HepG2 (cell line): ENCODE measurements at regions not wholly inside any gene's neighbourhood (a gene's known extent, or its start where the extent isn't known, plus 50 kb on each side); places are given as distances from the start of the nearest gene placed in this dataset.

Source experiments
- AGO1 ChIP-seq: fragments of 200-400 bp; formaldehyde crosslinking; IDR thresholded peaks from 2 replicates; pipeline ENCODE4 v1.6.1; 2017; ENCODE audit warnings: mild to moderate bottlenecking, low read depth, low read length, moderate library complexity; ENCODE audit not compliant: poor library complexity, severe bottlenecking
- ATM ChIP-seq: fragments of 450-650 bp; IDR thresholded peaks from 2 replicates; pipeline ENCODE4 v1.7.1; 2017; ENCODE audit warnings: mild to moderate bottlenecking, borderline replicate concordance
- CHD2 ChIP-seq: IDR thresholded peaks from 2 replicates; pipeline ENCODE4 v1.6.1; 2011; ENCODE audit warnings: low read depth, low read length, improper control_type of control experiment
- DNMT3B ChIP-seq: conservative IDR thresholded peaks from 2 replicates; pipeline ENCODE4 v1.6.1; 2016; ENCODE audit warnings: missing biosample characterization, control low read depth
- HOXA3 ChIP-seq: sonication (generic); formaldehyde crosslinking; IDR thresholded peaks from 2 replicates; pipeline ENCODE4 v1.5.0; 2020; ENCODE audit warnings: missing genetic modification reagents
- JUNB ChIP-seq: sonication (generic); formaldehyde crosslinking; IDR thresholded peaks from 2 replicates; pipeline ENCODE4 v1.8.0; 2022; ENCODE audit warnings: missing genetic modification reagents, mild to moderate bottlenecking, borderline replicate concordance
- MAFG ChIP-seq: sonication (generic); formaldehyde crosslinking; IDR thresholded peaks from 2 replicates; pipeline ENCODE4 v1.5.1; 2020; ENCODE audit warnings: mild to moderate bottlenecking, missing genetic modification reagents
- MED13 ChIP-seq: sonication (generic); formaldehyde crosslinking; IDR thresholded peaks from 2 replicates; pipeline ENCODE4 v1.5.0; 2020; ENCODE audit warnings: missing genetic modification reagents
- NR2F6 ChIP-seq, 2 experiments: IDR thresholded peaks; 2 replicates each; pipeline ENCODE4 v1.6.1; 2016; ENCODE audit warnings: antibody characterized with exemption in 1 of 2, mild to moderate bottlenecking in 1 of 2
- PAF1 ChIP-seq: IDR thresholded peaks from 2 replicates; pipeline ENCODE4 v1.6.1; 2016; ENCODE audit warnings: missing genetic modification reagents, missing compliant biosample characterization
- RBAK ChIP-seq: sonication (generic); formaldehyde crosslinking; IDR thresholded peaks from 2 replicates; pipeline ENCODE4 v1.5.1; 2020; ENCODE audit warnings: mild to moderate bottlenecking, missing genetic modification reagents
- SAP130 ChIP-seq: IDR thresholded peaks from 2 replicates; pipeline ENCODE4 v1.6.1; 2016; ENCODE audit warnings: low read depth
- ZNF343 ChIP-seq: sonication (generic); formaldehyde crosslinking; IDR thresholded peaks from 2 replicates; pipeline ENCODE4 v1.4.0; 2020; ENCODE audit warnings: mild to moderate bottlenecking, missing genetic modification reagents
- ZNF883 ChIP-seq: sonication (generic); formaldehyde crosslinking; IDR thresholded peaks from 2 replicates; pipeline ENCODE4 v1.5.1; 2020; ENCODE audit warnings: mild to moderate bottlenecking, missing genetic modification reagents; ENCODE audit errors: not compliant biosample characterization
- TF ChIP-seq, protein P1 (sequence below): sonication (generic); formaldehyde crosslinking; IDR thresholded peaks from 2 replicates; pipeline ENCODE4 v1.5.0; 2020; ENCODE audit warnings: mild to moderate bottlenecking, missing genetic modification reagents
- TF ChIP-seq, protein P2 (sequence below): sonication (generic); formaldehyde crosslinking; IDR thresholded peaks from 2 replicates; pipeline ENCODE4 v1.5.0; 2020; ENCODE audit warnings: mild to moderate bottlenecking, missing genetic modification reagents
- TF ChIP-seq, protein P3 (sequence below): sonication (generic); formaldehyde crosslinking; IDR thresholded peaks from 2 replicates; pipeline ENCODE4 v1.4.0; 2020; ENCODE audit warnings: low read depth, missing genetic modification reagents
- TF ChIP-seq, protein P4 (sequence below): sonication (generic); formaldehyde crosslinking; IDR thresholded peaks from 2 replicates; pipeline ENCODE4 v1.4.0; 2020; ENCODE audit warnings: mild to moderate bottlenecking, missing genetic modification reagents

DNA sequence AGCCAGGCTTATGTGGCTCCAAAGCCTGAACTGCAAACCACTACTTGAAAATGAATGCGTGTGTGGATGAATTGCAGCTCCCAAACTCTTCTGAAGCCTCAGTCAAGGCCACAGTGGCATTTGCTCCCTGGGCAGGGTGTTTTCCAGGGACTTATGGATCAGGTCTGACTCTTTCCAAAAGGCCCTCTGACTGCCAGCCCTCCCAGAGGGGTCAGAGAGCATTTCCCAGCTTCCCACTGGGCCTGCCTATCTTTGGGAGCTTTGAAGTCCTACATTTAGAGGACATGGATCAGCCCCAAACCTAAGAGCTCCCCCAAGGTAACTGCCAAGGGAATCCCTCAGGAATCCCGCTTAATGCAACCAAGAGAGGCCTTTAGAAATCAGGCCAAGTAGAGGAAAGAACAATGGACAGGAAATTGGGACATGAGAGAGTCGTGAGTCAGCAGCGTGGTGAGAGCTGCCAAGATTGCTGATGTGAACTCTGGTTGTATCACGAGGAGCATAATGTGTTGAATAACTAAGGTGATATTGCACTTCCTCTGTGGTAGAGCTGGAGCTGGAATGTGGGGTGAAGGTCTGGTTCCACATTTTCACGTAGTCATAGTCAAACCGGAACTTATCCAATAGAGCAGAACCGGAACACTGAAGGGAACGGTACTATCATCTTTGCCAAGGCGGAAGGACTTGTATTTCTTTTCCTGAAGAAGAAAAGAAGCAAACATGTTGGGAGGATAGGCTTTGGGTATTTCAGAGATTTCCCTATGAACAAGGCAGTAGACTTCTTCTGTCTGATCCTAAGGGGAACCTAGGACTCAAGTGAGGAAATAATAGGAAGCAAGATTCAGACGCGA, 99.4 kb upstream of the JUN start (continued):
- TF ChIP-seq CHD2, result no peak
- peak; percentile 75 for TF ChIP-seq NR2F6 (IDR thresholded peaks at IDR 0.05)
- peak; percentile 50 for TF ChIP-seq NR2F6 (CRISPR knock-in tag; IDR thresholded peaks at IDR 0.05)
- no peak for TF ChIP-seq ATM
- no peak for TF ChIP-seq MED13 (CRISPR knock-in tag)
- 0 out of 2 replicates have a peak, but pooled peaks have one; percentile 31 for TF ChIP-seq MAFG
- TF ChIP-seq, protein P1, sequence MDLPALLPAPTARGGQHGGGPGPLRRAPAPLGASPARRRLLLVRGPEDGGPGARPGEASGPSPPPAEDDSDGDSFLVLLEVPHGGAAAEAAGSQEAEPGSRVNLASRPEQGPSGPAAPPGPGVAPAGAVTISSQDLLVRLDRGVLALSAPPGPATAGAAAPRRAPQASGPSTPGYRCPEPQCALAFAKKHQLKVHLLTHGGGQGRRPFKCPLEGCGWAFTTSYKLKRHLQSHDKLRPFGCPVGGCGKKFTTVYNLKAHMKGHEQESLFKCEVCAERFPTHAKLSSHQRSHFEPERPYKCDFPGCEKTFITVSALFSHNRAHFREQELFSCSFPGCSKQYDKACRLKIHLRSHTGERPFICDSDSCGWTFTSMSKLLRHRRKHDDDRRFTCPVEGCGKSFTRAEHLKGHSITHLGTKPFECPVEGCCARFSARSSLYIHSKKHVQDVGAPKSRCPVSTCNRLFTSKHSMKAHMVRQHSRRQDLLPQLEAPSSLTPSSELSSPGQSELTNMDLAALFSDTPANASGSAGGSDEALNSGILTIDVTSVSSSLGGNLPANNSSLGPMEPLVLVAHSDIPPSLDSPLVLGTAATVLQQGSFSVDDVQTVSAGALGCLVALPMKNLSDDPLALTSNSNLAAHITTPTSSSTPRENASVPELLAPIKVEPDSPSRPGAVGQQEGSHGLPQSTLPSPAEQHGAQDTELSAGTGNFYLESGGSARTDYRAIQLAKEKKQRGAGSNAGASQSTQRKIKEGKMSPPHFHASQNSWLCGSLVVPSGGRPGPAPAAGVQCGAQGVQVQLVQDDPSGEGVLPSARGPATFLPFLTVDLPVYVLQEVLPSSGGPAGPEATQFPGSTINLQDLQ, result 0 out of 2 replicates have a peak, but pooled peaks have one; percentile 44
- TF ChIP-seq, protein P2, sequence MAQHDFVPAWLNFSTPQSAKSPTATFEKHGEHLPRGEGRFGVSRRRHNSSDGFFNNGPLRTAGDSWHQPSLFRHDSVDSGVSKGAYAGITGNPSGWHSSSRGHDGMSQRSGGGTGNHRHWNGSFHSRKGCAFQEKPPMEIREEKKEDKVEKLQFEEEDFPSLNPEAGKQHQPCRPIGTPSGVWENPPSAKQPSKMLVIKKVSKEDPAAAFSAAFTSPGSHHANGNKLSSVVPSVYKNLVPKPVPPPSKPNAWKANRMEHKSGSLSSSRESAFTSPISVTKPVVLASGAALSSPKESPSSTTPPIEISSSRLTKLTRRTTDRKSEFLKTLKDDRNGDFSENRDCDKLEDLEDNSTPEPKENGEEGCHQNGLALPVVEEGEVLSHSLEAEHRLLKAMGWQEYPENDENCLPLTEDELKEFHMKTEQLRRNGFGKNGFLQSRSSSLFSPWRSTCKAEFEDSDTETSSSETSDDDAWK (CRISPR knock-in tag), result no peak
- no peak for TF ChIP-seq AGO1
- no peak for TF ChIP-seq ZNF883 (CRISPR knock-in tag)
- TF ChIP-seq HOXA3, result 0 out of 2 replicates have a peak, but pooled peaks have one; percentile 38
- no peak; the same call in 1 of the 2 replicates for TF ChIP-seq ZNF343 (CRISPR knock-in tag)
- TF ChIP-seq, protein P3, sequence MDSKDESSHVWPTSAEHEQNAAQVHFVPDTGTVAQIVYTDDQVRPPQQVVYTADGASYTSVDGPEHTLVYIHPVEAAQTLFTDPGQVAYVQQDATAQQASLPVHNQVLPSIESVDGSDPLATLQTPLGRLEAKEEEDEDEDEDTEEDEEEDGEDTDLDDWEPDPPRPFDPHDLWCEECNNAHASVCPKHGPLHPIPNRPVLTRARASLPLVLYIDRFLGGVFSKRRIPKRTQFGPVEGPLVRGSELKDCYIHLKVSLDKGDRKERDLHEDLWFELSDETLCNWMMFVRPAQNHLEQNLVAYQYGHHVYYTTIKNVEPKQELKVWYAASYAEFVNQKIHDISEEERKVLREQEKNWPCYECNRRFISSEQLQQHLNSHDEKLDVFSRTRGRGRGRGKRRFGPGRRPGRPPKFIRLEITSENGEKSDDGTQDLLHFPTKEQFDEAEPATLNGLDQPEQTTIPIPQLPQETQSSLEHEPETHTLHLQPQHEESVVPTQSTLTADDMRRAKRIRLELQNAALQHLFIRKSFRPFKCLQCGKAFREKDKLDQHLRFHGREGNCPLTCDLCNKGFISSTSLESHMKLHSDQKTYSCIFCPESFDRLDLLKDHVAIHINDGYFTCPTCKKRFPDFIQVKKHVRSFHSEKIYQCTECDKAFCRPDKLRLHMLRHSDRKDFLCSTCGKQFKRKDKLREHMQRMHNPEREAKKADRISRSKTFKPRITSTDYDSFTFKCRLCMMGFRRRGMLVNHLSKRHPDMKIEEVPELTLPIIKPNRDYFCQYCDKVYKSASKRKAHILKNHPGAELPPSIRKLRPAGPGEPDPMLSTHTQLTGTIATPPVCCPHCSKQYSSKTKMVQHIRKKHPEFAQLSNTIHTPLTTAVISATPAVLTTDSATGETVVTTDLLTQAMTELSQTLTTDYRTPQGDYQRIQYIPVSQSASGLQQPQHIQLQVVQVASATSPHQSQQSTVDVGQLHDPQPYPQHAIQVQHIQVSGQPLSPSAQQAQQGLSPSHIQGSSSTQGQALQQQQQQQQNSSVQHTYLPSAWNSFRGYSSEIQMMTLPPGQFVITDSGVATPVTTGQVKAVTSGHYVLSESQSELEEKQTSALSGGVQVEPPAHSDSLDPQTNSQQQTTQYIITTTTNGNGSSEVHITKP (CRISPR knock-in tag), result no peak
- peak; percentile 65 for TF ChIP-seq SAP130 (CRISPR knock-in tag)
- 0 out of 2 replicates have a peak, but pooled peaks have one; percentile 20 for TF ChIP-seq DNMT3B (CRISPR knock-in tag)
- no peak for TF ChIP-seq PAF1 (CRISPR knock-in tag)
- no peak for TF ChIP-seq RBAK
- 0 out of 2 replicates have a peak, but pooled peaks have one; percentile 16 for TF ChIP-seq JUNB (CRISPR knock-in tag)
- TF ChIP-seq, protein P4, sequence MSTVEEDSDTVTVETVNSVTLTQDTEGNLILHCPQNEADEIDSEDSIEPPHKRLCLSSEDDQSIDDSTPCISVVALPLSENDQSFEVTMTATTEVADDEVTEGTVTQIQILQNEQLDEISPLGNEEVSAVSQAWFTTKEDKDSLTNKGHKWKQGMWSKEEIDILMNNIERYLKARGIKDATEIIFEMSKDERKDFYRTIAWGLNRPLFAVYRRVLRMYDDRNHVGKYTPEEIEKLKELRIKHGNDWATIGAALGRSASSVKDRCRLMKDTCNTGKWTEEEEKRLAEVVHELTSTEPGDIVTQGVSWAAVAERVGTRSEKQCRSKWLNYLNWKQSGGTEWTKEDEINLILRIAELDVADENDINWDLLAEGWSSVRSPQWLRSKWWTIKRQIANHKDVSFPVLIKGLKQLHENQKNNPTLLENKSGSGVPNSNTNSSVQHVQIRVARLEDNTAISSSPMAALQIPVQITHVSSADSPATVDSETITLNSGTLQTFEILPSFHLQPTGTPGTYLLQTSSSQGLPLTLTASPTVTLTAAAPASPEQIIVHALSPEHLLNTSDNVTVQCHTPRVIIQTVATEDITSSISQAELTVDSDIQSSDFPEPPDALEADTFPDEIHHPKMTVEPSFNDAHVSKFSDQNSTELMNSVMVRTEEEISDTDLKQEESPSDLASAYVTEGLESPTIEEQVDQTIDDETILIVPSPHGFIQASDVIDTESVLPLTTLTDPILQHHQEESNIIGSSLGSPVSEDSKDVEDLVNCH, result no peak
